AG04450 (cell line): ENCODE measurements at regions not wholly inside any gene's neighbourhood (a gene's known extent, or its start where the extent isn't known, plus 50 kb on each side); places are given as distances from the start of the nearest gene placed in this dataset.

Source experiments
- CTCF ChIA-PET: fragments of 300-600, 350-600 bp; formaldehyde crosslinking; extraction: SDS; loops from one replicate; lab custom pipeline; 2022; ENCODE audit warnings: antibody characterized with exemption, inconsistent platforms; lab: Charles Lee
- POLR2A ChIA-PET: fragments of 350-600 bp; formaldehyde crosslinking; extraction: SDS; loops from one replicate; lab custom pipeline; 2021; ENCODE audit warnings: antibody characterized with exemption, inconsistent platforms; lab: Yijun Ruan, JAX
- DNase-seq: peaks from one replicate; pipeline ENCODE4 v3.0.0-alpha.2; 2011; ENCODE audit warnings: low read depth, low spot score
- H3K27ac ChIP-seq: one replicate; pipeline ENCODE4 v1.5.1; 2012; ENCODE audit warnings: low read depth, low read length, control low read depth
- H3K27me3 ChIP-seq: one replicate; pipeline ENCODE4 v1.6.0; 2012; ENCODE audit warnings: low read length; ENCODE audit not compliant: control insufficient read depth, insufficient read depth
- H3K4me3 ChIP-seq: 2 replicates; pipeline ENCODE4 v1.5.1; 2011; ENCODE audit warnings: mild to moderate bottlenecking, low read depth, low read length, control low read depth
- H3K9me3 ChIP-seq: 2 replicates; pipeline ENCODE4 v1.5.1; 2012; ENCODE audit warnings: low read length; ENCODE audit not compliant: control insufficient read depth, insufficient read depth
- CTCF ChIP-seq: IDR thresholded peaks from 2 replicates; pipeline ENCODE4 v1.5.1; 2011; ENCODE audit warnings: low read depth, low read length, control low read depth, inconsistent platforms

- Histone ChIP-seq H3K27me3 (no peaks in the 10 kb centered on the region), H3K9me3 (no peaks in the 10 kb centered on the region), H3K4me3 (no peak overlapping the region), H3K27ac (no peak overlapping the region)
- POLR2A ChIA-PET, result no interaction called here
- no peak for DNase-seq
- CTCF ChIA-PET, result interaction anchor here (0.7 to 1.1 kb wide), 2 partner anchors 8 to 19 kb away, joined by 3 read pairs; no protein-coding TSS in a partner anchor
- no peak for TF ChIP-seq CTCF
These were observed 2060.4 kb downstream of the ARAP2 start for GRCh38 chr4:34183926-34184325.

- CTCF ChIA-PET, result no interaction called here
- DNase-seq, result no peak
- POLR2A ChIA-PET, result no interaction called here
- Histone ChIP-seq H3K9me3 (no peaks in the 10 kb centered on the region), H3K4me3 (no peak overlapping the region), H3K27me3 (no peaks in the 10 kb centered on the region), H3K27ac (no peak overlapping the region)
- no peak for TF ChIP-seq CTCF
These were observed 2057.3 kb downstream of the ARAP2 start for GRCh38 chr4:34187056-34187455.

GRCh38 chr4:34191443-34191842, 2052.9 kb downstream of the ARAP2 start:
- Histone ChIP-seq H3K27ac (no peak overlapping the region), H3K27me3 (no peaks in the 10 kb centered on the region), H3K9me3 (no peaks in the 10 kb centered on the region), H3K4me3 (no peak overlapping the region)
- no peak for TF ChIP-seq CTCF
- DNase-seq, result no peak
- POLR2A ChIA-PET, result no interaction called here
- CTCF ChIA-PET, result no interaction called here

- no peak overlapping the region for H3K27ac ChIP-seq
- no peaks in the 10 kb centered on the region for H3K27me3 ChIP-seq
- no peak for DNase-seq
- H3K9me3 ChIP-seq, result no peaks in the 10 kb centered on the region
- ChIA-PET POLR2A (no interaction called here), CTCF (interaction anchor here (0.6 kb wide), 1 partner anchor 15 kb away, joined by 3 read pairs; no protein-coding TSS in a partner anchor)
- TF ChIP-seq CTCF, result no peak
- H3K4me3 ChIP-seq, result no peak overlapping the region
These were observed 2050.7 kb downstream of the ARAP2 start for GRCh38 chr4:34193451-34194154.

- Histone ChIP-seq H3K27ac (no peak overlapping the region), H3K9me3 (no peaks in the 10 kb centered on the region), H3K4me3 (no peak overlapping the region), H3K27me3 (no peaks in the 10 kb centered on the region)
- POLR2A ChIA-PET, result no interaction called here
- CTCF ChIA-PET, result no interaction called here
- DNase-seq, result no peak
- TF ChIP-seq CTCF, result no peak
These were observed 2049.7 kb downstream of the ARAP2 start for GRCh38 chr4:34194585-34194984.
